COR-L47 (cell line): ENCODE measurements at regions not wholly inside any gene's neighbourhood (a gene's known extent, or its start where the extent isn't known, plus 50 kb on each side); places are given as distances from the start of the nearest gene placed in this dataset.
"Not testable (repeated sequence)": the region's sequence is repeated elsewhere in the genome, so short reads cannot be mapped to it uniquely, and the experiment has no call there.

ENCODE experiments used
- DNase-seq: peaks from one replicate; lab custom pipeline; 2025; lab: John Stamatoyannopoulos, UW

DNA sequence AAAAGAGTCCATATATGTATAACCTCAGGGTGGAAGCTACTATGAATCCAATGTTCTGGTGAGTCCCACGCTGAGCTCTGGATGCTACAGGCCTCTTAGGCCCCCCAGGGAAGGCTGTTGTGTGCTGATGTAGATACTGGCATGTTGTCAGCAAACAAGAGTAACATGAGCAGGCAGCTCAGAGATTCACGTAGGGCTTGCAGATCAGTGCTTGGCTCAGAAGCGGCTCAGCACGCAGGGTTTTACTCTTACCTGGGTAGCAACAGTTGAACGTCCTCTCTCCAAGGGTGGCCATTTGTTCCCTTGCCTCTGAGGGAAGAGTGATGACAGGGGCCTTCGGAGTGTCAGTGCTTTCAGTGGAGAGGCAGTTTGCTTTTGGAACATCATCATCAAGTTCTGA, 93.4 kb downstream of the ZFP64 start:
- no peak for DNase-seq

DNA sequence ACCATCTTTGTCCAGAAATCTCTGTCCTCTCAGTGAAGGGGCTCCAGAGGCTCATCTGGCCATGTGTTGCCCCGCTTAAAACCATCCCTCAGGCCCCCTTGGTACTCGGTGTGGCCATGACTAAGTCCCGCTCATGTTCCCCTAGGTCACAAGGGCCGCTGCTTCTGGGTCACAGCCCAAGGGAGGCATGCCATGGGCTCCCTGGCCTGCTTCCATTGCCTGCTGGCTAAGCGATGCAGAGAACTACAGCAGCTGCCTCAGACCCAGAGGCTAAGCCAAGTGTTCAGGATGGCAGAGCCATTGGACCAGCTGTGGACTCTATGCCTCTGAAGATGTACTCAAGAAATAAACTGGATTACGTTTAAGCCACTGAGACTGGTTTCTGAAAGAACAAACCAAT, 95.5 kb downstream of the ZFP64 start:
- no peak for DNase-seq

DNA sequence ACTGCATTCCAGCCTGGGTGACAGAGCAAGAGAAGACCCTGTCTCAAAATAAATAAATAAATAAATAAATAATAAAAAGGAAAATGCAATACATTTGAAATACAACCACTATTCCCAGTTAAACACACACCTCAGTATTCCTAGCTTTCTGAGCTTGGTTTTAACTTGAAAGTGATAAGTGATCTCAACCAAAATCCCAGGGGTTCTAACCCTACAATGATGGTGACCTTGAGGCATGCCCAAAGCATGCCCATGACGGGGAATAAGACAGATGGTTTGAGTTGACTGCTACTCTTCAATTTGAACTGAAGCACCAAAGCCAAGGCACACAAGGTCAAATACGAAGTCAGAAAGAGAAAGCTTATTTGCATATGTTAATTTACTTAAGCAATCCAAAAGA, 96.9 kb downstream of the ZFP64 start:
- no peak for DNase-seq

DNA sequence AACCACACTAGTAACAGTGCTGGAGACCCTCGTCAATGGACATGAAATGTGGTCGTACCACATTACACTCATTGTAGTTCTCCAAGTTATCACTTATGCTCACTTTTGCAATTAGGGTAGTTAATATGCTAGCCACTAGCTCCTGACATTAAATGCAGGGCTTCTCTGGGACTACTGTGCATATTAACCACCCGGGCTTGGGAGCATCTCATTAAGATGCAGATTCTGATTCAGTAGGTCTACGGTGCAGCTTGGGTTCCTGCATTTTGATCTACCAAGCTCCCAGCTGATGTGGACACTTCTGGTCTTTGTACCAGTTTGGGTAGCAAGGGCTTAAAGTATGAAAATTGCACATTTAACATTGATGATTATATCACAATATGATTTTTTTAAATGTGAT, 98.0 kb downstream of the ZFP64 start:
- no peak for DNase-seq

DNA sequence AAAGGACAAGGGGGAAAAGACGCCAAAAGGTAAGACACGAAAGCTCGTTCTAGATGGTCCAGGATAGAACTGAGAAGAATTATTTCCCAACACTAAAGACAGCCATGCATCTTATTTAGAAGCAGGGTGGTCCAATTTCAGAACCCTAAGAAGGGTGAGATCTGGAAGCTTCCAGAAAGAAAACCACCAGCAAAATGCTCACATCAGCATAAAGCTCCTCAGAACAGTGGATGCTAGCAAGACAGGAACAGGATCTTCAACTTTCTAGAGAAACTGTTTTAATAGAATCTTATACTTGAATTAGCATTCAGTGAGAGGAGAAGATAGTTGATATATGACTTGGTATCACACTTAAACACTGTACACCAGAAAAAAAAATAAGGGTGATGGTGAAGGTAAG, 101.5 kb downstream of the ZFP64 start:
- DNase-seq, result no peak

DNA sequence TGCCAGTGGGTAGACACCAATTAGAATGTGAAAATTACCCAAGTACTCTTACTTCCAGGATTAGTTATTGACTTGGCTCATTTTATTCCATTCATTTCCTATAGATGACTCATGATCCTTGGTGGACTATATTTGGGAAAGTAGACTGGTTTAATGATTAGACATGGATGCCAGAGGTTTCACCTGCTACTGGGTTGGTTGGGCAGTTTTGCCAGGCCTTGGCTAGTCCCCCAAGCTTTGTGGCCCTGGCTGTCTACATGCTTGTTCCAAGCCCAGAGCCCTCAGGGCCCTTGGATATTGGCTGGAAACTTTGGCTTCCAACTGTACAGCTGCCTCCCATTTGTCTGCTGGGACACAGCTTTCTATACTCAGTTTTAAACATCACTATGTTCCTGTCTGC, 104.1 kb downstream of the ZFP64 start:
- no peak for DNase-seq

DNA sequence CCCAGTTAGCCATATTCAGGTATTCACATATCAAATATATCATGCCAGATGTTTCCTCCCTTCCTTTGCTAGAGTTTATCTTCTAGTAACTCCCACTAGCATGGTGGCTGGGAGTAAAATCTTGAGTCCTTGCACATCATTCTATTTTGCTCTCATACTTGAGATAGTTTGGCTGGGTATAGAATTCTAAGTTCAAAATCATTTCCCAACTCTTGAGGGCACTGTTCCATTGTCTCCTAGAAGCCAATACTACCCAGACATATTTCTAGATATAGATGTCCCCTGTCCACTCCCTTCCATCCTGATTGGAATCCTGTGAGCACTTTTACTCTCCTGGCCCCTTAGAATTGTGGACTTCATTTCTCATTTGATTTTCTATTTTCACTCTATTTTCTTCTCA, 104.7 kb downstream of the ZFP64 start:
- DNase-seq, result no peak

DNA sequence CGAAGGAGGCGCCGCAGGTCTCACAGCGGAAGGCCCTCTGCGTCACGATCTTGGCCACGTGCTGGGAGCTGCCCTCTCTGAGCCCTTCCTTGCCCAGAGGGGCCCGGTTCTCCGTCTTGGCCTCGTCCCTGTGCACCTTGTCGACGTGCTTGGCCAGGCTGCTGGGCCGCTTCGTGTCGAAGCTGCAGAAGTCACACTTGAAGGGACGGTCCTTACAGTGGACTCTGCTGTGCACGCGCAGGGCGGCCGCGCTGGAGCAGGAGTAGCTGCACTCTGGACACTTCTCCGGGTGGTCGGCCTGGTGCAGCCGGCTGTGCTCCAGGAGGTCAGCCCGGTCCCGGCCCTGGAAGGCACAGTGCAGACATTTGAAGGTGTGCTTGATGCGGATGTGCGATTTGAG, 106.9 kb downstream of the ZFP64 start:
- no peak for DNase-seq

DNA sequence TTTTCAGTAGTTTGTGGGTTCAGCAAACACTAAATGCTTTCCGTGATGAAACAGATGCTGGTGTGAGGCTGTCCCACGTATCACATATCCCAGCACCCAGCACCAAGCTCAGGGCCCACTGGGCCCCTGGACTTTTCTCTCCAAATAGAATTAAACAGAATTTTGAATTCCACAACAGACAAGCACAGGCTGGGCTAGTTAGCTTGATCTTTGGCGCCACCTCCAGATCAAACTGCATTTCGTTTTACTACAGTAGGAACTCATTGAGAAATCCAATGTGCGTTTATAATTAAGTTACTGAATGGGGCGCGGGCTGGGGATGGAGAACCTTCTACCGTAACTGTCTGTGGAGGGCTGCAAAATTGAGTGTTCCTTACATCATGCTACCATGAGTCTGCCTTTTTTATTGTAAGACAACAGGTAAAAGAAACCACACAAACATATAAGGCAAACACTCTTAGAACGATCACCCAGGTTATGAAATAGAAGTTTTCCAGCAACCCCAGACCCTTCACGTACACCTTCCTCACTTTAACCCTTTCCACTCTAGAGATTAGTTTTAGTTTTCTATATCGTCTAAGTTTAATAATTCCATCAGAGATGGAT, 107.8 kb downstream of the ZFP64 start:
- DNase-seq, result peak; percentile 56

DNA sequence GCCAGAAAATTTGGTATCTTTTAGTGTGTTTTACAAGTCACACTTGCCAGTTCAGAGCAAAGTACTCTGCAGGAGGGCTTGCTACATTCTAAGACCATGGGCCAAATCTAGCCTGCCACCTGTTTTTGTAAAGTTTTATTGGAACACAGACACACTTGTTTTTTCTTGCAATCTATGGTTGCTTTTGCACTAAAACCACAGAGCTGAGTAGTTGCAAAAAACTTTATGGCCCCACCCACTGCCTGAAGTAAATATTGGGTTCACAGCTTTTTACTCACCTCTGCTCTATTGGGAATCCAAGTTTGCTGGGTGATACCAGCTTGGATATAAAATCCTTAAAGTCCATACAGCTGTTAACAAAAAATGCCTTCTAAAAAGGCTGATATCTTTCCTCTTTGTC, 109.0 kb downstream of the ZFP64 start:
- no peak for DNase-seq

DNA sequence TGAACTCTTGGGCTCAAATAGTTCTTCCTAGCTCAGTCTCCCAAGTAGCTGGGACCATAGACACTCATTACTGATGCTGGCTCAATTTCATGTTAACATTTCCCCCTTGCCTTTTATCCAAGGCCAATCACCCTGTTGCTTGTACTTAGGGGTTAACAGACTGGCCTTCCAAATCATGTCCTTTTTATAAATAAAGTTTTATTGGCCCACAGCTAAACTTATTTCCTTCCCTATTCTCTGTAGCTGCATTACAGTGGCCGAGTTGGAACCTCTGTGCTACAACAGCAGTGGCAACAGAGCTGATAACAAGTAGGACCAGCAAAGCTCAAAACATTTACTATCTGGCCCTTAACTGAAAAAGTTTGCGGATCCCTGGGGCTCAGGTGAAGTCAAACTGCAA, 109.8 kb downstream of the ZFP64 start:
- no peak for DNase-seq

DNA sequence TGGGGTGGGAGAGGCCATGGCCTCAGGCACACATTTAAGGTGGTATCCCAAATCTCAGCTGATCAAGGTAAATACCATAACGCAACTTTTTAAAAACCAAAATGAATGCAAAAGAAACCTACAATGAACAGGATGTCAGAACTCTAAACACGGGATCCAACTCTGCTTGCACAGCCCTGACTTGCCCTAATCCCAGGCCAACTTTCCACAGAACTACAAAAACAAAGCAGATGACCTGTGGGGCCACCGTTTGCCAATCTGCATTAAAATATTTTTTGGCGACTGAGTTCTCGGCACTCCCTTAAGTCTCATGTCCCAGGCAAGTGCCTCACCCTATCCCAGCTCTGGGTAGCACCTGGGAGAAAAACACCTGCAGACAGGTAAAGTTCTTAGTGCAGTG, 110.5 kb downstream of the ZFP64 start:
- no peak for DNase-seq

DNA sequence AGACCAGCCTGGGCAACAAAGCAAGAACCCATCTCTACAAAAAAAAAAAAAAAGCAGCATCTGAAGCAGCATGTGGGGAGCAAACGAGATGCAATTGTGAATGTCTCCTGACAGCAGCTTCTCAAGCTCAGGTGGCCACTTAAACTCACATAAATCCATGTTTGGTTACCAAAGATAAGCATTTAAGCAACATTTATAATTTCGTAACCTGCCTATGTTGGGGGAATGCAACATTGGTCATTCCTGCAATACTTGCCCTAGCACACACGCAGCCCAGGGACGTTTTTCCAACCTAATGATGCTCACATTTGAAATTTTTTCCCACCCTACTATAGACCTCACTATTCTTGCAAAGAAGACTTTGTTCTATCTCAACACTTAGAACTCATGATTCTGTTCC, 113.3 kb downstream of the ZFP64 start:
- DNase-seq, result no peak

DNA sequence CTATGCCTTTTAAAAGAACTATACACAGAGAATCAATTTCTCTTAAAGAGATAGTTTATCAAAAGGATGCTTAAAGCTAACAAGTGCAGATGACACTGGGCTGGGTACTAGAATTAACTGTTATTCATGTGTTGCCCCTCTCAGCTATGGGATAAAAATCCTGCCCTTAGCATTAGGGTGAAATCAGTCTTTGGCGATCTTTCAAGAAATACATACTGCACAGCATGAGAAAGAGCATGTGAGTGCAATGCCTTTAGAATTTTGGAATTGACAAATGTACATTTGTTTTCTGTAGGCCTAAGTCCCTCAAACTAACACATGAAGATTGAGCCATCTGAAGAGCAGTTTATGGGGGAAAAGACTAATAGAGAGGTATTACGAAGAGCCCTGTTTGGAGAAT, 115.4 kb downstream of the ZFP64 start:
- no peak for DNase-seq

DNA sequence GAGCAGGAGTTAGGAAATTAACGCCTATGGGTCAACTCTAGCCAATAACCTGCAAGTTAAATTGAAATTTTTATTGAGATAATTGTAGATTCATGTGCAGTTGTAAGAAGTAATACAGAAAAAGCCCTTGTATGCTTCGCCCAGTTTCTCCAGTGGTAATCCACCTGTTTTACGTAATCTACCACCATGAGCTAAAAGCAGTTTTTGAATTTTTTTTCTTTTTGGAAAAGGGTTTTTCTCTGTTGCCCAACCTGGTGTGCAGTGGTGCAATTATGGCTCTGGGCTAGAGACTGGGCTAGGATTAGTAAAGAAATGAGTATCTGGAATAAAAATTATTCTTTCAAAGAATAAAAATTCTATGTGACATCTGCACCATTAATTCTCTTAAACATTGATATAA, 116.2 kb downstream of the ZFP64 start:
- no peak for DNase-seq

DNA sequence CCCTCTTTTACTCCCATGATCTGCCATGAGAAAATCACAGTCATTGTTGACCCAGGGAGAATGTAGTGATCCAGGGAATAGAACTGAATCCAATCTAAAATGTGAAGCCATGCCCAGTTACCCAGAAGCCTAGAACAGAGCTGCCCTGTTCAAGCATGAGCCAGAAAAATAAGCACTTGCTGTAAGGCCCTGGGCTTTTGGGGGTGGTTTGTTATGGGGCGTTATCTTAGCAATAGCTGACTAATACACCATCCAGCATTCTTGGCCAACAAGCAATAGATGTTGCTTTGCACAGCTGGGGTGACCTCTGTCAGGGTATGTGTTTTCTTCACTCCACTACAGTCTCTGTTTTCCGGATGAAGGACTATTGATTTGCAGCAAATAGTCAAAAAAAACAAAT, 120.4 kb downstream of the ZFP64 start:
- no peak for DNase-seq

DNA sequence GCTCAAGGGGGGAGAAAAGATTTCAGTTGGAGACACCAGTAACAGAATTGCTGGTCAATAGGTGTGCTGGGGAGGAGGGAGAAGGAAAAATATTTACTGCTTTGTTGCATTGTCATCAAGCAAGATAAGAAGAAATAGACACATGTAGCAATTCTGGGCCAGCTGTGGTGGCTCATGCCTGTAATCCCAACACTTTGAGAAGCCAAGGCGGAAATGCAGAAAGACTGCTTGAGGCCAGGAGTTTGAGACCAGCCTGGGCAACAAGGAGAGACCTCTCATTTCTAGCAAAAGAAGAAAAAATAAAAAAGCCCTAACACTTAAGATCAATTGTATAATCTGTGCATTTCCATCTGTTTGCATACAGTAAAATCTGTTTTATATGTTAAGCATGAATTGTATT, 126.6 kb downstream of the ZFP64 start:
- no peak for DNase-seq

DNA sequence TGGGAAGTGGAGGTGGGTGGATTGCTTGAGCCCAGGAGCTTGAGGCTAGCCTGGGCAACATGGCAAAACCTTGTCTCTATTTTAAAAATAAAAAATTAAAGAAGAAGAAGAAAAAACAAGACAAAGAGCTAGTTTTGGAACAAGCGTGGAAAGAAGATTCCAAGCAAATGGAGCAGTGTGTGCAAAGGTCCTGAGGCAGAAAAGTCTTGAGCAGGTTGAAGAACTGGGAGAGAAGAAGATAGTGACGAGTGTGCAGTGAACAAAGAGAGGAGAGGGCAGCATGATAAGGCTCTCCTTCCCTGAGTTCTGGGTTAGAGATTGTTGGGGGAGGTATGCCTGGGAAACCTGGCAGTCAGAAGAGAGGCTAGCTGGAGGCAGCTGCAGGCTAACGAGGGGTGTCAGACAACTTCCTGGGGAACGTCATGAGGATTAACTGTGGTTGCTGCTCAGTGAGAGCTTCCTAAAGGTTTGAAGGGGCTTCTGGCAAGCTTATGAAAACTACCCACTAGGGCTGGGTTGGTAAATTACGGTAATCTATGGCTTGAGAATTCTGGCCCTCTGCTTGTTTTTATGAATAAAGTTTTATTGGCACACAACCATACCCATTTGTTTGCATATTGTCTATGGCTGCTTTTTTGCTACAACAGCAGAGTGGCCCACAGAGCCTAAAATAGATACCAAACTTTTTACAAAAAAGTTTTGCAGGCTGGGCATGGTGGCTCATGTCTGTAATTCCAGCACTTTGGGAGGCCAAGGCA, 128.9 kb downstream of the ZFP64 start:
- DNase-seq, result no peak

DNA sequence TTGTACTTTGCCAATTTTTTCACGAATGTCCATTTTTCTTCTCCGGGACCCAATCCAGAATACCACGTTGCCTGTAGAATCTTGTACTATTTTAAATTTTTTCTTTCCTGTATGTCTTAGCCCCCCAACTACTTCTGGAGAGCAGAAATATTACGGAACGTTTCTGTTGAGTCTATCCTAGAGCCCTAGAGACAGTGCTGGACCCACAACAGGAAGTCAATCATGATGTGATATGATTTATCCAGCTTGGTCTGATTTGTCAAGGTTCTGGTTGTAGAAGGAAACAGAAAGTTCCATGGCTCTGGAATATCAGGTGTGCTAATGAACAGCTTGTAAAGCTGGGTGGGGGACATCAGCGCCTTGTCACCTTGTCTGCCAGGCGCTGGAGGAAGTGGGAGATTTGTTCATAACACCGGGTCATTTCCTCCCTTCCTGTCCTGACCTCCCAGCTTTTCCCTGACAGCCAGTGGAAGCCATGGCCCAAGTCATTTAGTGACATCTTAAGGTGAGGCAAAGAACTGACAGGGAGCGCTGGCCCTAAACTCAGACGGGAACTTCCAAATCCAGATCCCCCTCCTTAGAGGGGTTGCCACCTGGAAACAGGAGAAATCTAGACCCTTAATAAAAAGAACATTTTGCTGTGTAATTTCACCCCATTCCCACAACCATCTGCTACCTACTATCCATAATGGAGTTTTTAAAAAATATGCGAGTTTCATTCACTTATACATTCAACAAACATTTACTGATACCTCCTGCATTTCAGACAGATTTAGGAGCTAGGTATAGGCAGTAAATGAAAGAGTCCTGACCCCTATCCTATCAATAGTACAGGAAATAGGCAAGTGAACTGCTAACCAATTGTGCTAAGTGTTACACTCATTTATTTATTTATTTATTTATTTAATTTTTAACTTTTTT, 130.5 kb downstream of the ZFP64 start:
- DNase-seq, result peak; percentile 2

DNA sequence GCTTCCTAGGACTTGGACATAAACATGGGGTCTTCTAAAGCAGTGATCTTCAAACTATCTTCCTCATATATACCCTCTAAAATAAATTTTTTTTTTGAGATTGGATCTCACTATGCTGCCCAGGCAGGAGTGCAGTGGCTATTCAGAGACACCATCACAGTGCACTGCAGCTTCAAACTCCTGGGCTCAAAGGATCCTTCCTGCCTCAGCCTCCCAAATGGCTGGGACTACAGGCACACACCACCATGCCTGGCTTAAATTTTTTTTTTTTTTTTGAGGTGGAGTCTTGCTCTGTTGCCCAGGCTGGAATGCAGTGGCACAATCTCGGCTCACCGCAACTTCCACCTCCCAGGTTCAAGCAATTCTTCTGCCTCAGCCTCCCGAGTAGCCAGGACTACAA, 134.4 kb downstream of the ZFP64 start:
- not testable (repeated sequence) for DNase-seq

DNA sequence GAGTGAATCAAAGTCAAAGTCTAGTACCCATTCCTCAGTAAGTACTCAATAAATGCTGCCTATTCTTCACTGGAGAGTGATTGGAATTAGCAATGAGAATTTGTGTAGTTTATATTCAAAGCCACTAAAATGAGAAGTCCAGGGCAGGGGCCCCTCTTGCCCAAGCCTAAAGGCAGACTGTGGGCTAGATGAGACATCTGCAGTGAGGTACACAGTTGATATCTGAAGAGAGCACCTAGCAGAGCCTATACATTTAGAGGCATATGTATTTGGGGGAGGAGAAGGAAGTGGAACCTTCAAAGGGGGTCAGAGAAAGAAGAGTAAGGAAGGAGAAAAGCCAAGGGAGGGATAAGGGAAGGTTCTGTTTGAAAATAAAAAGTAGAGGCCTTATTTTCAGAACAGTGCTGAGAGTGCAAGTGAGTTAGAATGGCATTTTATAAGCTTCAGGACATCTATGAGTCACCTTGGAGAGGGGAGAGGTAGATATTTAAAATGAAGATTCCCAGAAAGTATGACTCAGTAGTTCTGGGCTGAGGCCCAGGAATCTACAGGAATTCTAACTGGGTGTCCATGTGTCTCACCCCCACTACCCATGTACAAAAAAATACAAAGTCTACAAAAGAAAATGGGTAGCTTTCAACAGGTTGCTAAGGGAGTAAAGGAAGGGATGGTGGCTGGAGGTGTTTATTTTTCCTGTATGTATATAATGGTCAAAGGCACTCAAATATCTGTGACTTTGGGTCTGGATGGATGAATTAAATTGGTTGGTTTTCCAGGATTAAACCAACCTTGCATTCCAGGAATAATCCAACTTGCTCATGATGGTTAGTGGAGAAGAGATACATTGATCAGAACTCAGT, 135.1 kb downstream of the ZFP64 start:
- no peak for DNase-seq

DNA sequence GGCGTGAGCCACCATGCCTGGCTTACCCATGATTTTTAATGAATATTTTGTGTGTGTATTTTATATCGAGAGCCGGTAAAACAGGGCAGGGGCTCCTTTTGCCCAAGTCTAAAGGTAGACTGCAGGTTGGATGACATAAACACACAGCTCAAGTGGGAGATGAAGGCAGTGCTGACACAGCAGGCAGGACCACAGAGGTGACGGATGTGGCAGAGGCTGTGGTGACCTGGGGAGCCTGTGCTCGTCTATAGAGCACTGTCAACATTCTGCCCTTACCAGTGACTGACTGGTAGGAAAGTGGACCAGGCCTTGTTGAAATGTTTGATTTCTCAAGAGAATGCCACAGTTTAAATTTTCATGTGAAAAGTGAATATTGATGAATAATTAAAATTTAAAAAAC, 137.5 kb downstream of the ZFP64 start:
- DNase-seq, result no peak
